ENCODE measurements at regions not wholly inside any gene's neighbourhood (a gene's known extent, or its start where the extent isn't known, plus 50 kb on each side); places are given as distances from the start of the nearest gene placed in this dataset.

DNA sequence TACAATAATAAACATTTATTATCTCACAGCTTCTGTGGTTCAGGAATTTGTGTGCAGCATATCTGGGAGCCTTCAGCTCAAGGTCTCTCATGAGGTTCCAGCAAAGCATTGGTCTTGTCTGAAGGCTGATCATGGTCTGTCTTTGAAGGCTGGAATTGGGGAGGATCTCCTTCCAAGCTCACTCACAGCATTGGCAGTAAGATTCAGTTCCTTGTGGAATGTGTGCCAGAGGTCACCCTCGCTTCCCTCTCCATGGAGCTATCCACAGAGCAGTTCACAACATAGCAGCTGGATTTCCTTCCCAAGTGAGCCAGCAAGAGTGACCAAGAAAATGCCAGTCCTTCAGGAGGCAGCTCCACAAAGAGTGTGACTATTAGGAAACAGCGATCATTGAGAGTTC is 202.2 kb upstream of the ST6GAL2 start (continued):
- TF ChIP-seq, protein P1, sequence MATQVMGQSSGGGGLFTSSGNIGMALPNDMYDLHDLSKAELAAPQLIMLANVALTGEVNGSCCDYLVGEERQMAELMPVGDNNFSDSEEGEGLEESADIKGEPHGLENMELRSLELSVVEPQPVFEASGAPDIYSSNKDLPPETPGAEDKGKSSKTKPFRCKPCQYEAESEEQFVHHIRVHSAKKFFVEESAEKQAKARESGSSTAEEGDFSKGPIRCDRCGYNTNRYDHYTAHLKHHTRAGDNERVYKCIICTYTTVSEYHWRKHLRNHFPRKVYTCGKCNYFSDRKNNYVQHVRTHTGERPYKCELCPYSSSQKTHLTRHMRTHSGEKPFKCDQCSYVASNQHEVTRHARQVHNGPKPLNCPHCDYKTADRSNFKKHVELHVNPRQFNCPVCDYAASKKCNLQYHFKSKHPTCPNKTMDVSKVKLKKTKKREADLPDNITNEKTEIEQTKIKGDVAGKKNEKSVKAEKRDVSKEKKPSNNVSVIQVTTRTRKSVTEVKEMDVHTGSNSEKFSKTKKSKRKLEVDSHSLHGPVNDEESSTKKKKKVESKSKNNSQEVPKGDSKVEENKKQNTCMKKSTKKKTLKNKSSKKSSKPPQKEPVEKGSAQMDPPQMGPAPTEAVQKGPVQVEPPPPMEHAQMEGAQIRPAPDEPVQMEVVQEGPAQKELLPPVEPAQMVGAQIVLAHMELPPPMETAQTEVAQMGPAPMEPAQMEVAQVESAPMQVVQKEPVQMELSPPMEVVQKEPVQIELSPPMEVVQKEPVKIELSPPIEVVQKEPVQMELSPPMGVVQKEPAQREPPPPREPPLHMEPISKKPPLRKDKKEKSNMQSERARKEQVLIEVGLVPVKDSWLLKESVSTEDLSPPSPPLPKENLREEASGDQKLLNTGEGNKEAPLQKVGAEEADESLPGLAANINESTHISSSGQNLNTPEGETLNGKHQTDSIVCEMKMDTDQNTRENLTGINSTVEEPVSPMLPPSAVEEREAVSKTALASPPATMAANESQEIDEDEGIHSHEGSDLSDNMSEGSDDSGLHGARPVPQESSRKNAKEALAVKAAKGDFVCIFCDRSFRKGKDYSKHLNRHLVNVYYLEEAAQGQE (IDR thresholded peaks at IDR 0.05; ENCODE audit: low read depth, low read length) = no peak
- TF ChIP-seq FOXJ3 (CRISPR knock-in tag; IDR thresholded peaks at IDR 0.05) = no peak
- TF ChIP-seq, protein P2, sequence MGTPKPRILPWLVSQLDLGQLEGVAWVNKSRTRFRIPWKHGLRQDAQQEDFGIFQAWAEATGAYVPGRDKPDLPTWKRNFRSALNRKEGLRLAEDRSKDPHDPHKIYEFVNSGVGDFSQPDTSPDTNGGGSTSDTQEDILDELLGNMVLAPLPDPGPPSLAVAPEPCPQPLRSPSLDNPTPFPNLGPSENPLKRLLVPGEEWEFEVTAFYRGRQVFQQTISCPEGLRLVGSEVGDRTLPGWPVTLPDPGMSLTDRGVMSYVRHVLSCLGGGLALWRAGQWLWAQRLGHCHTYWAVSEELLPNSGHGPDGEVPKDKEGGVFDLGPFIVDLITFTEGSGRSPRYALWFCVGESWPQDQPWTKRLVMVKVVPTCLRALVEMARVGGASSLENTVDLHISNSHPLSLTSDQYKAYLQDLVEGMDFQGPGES (IDR thresholded peaks at IDR 0.05; ENCODE audit: low read depth, low read length) = no peak

DNA sequence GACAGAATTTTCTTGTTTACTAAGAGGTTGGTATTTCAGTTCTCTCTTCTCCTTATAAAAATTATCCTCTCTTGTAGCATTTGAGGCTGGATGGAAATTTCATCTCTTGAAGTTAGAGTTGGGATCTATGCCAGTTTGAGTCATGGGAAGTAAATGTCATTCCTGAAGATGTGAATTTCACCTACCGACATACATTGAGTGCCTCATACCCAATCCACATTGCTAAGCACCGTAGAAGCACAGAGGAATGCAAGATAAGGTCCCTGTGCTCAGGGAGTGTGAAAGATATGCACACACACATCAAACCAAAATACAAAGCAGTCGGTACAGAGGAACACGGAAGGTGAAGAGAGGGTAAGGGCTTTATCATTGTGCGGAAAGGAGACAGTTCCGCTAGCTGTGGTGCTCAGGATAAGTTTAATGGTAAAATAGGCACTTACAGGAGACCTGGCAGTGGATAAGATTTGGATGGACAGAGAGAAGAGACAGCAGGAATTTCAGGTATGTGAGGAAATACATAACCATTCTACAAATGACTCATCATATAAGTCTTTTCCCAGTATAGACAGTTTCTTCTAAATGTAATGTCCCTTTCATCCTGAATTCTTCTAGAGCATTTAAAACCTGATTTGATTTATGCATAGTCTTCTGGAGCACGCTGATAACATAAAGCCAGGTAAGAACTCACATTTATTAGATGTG is 205.3 kb upstream of the ST6GAL2 start:
- Histone ChIP-seq H3K4me3 (ENCODE audit: low read depth in 2 of 2, low read length in 1 of 2) (no peak overlapping the region), H3K9me3 (no peaks in the 10 kb centered on the region), H3K9me2 (no peaks in the 10 kb centered on the region), H4K20me1 (ENCODE audit: insufficient read depth) (no peaks in the 10 kb centered on the region), H2AFZ (ENCODE audit: low read depth) (0 out of 2 replicates have a peak overlapping the region, but pooled peaks have one; percentile 9), H3K9ac (no peak overlapping the region), H3K4me1 (ENCODE audit: control insufficient read depth in 1 of 2, insufficient read depth in 2 of 2, low read depth in 1 of 2, low read length in 1 of 2) (no peaks in the 10 kb centered on the region; a peak in 1 of 4 replicates), H3K27ac (ENCODE audit: low read depth in 2 of 2, low read length in 1 of 2) (peak overlapping the region in 1 of 2 experiments; percentile 23; a peak in 2 of 4 replicates), H3K4me2 (peak overlapping the region; percentile 32; the same call in 1 of the 2 replicates), H3K36me3 (replicated peaks in 1 of 2; ENCODE audit: control insufficient read depth in 1 of 2, insufficient read depth in 2 of 2, low read length in 1 of 2) (no peaks in the 10 kb centered on the region), H3K27me3 (ENCODE audit: insufficient read depth) (no peaks in the 10 kb centered on the region), H3K79me2 (ENCODE audit: insufficient read depth) (no peaks in the 10 kb centered on the region), H3F3A (replicated peaks; ENCODE audit: insufficient read depth) (peaks cover 10% of the 10 kb centered on the region)
- ChIA-PET CTCF (no interaction called here), POLR2A (no interaction called here)
- TF ChIP-seq NFIC (IDR thresholded peaks at IDR 0.05; ENCODE audit: borderline replicate concordance) (peak; percentile 8; the same call in 1 of the 2 replicates), FOXJ3 (CRISPR knock-in tag; IDR thresholded peaks at IDR 0.05) (no peak), RXRA (IDR thresholded peaks at IDR 0.05; ENCODE audit: borderline replicate concordance, low read depth) (no peak)
- TF ChIP-seq, protein P1 (IDR thresholded peaks at IDR 0.05; ENCODE audit: low read depth, low read length) = no peak
- TF ChIP-seq, protein P3, sequence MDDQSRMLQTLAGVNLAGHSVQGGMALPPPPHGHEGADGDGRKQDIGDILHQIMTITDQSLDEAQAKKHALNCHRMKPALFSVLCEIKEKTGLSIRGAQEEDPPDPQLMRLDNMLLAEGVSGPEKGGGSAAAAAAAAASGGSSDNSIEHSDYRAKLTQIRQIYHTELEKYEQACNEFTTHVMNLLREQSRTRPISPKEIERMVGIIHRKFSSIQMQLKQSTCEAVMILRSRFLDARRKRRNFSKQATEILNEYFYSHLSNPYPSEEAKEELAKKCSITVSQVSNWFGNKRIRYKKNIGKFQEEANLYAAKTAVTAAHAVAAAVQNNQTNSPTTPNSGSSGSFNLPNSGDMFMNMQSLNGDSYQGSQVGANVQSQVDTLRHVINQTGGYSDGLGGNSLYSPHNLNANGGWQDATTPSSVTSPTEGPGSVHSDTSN (IDR thresholded peaks at IDR 0.05) = no peak
- 47% methylated on average over 7 of the region's 7 CpGs for WGBS (ENCODE audit: low lambda C conversion rate)
- no peak for DNase-seq

Measured in SK-N-SH (cell line).